WTC11 (cell line): ENCODE measurements at regions not wholly inside any gene's neighbourhood (a gene's known extent, or its start where the extent isn't known, plus 50 kb on each side); places are given as distances from the start of the nearest gene placed in this dataset.

ENCODE experiments used
- CTCF ChIP-seq: fragments of 200-600 bp; IDR thresholded peaks from 2 replicates; pipeline ENCODE4 v1.8.0; 2022; ENCODE audit warnings: antibody characterized with exemption
- GABPB1 ChIP-seq: sonication (generic); formaldehyde crosslinking; IDR thresholded peaks from 2 replicates; pipeline ENCODE4 v1.8.1; 2023; ENCODE audit warnings: mild to moderate bottlenecking, missing genetic modification reagents
- GTF2I ChIP-seq: fragments of 250-450 bp; sonication (Bioruptor Pico); conservative IDR thresholded peaks from 2 replicates; pipeline ENCODE4 v1.4.0; 2021; ENCODE audit warnings: mild to moderate bottlenecking
- NR2C2 ChIP-seq: sonication (generic); formaldehyde crosslinking; IDR thresholded peaks from 2 replicates; pipeline ENCODE4 v1.8.0; 2022; ENCODE audit warnings: mild to moderate bottlenecking, missing genetic modification reagents
- SP1 ChIP-seq: sonication (generic); formaldehyde crosslinking; conservative IDR thresholded peaks from 2 replicates; pipeline ENCODE4 v1.8.1; 2022; ENCODE audit warnings: missing genetic modification reagents
- ZNF121 ChIP-seq: sonication (generic); formaldehyde crosslinking; IDR thresholded peaks from 2 replicates; pipeline ENCODE4 v1.8.0; 2023; ENCODE audit warnings: missing genetic modification reagents
- TF ChIP-seq, protein P1 (sequence below): sonication (generic); formaldehyde crosslinking; IDR thresholded peaks from 2 replicates; pipeline ENCODE4 v1.8.0; 2023; ENCODE audit warnings: mild to moderate bottlenecking, missing genetic modification reagents
- TF ChIP-seq, protein P2 (sequence below): sonication (generic); formaldehyde crosslinking; IDR thresholded peaks from 2 replicates; pipeline ENCODE4 v1.8.0; 2022; ENCODE audit warnings: missing genetic modification reagents

- TF ChIP-seq CTCF (no peak), SP1 (no peak), NR2C2 (CRISPR knock-in tag) (no peak), GABPB1 (CRISPR knock-in tag) (no peak), GTF2I (no peak), ZNF121 (CRISPR knock-in tag) (no peak)
- TF ChIP-seq, protein P1, sequence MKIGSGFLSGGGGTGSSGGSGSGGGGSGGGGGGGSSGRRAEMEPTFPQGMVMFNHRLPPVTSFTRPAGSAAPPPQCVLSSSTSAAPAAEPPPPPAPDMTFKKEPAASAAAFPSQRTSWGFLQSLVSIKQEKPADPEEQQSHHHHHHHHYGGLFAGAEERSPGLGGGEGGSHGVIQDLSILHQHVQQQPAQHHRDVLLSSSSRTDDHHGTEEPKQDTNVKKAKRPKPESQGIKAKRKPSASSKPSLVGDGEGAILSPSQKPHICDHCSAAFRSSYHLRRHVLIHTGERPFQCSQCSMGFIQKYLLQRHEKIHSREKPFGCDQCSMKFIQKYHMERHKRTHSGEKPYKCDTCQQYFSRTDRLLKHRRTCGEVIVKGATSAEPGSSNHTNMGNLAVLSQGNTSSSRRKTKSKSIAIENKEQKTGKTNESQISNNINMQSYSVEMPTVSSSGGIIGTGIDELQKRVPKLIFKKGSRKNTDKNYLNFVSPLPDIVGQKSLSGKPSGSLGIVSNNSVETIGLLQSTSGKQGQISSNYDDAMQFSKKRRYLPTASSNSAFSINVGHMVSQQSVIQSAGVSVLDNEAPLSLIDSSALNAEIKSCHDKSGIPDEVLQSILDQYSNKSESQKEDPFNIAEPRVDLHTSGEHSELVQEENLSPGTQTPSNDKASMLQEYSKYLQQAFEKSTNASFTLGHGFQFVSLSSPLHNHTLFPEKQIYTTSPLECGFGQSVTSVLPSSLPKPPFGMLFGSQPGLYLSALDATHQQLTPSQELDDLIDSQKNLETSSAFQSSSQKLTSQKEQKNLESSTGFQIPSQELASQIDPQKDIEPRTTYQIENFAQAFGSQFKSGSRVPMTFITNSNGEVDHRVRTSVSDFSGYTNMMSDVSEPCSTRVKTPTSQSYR (CRISPR knock-in tag): no peak
- TF ChIP-seq, protein P2, sequence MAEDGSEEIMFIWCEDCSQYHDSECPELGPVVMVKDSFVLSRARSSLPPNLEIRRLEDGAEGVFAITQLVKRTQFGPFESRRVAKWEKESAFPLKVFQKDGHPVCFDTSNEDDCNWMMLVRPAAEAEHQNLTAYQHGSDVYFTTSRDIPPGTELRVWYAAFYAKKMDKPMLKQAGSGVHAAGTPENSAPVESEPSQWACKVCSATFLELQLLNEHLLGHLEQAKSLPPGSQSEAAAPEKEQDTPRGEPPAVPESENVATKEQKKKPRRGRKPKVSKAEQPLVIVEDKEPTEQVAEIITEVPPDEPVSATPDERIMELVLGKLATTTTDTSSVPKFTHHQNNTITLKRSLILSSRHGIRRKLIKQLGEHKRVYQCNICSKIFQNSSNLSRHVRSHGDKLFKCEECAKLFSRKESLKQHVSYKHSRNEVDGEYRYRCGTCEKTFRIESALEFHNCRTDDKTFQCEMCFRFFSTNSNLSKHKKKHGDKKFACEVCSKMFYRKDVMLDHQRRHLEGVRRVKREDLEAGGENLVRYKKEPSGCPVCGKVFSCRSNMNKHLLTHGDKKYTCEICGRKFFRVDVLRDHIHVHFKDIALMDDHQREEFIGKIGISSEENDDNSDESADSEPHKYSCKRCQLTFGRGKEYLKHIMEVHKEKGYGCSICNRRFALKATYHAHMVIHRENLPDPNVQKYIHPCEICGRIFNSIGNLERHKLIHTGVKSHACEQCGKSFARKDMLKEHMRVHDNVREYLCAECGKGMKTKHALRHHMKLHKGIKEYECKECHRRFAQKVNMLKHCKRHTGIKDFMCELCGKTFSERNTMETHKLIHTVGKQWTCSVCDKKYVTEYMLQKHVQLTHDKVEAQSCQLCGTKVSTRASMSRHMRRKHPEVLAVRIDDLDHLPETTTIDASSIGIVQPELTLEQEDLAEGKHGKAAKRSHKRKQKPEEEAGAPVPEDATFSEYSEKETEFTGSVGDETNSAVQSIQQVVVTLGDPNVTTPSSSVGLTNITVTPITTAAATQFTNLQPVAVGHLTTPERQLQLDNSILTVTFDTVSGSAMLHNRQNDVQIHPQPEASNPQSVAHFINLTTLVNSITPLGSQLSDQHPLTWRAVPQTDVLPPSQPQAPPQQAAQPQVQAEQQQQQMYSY (CRISPR knock-in tag): no peak
Observed at GRCh38 chr9:1855726-1856125, 159.4 kb upstream of the SMARCA2 start.
